OCI-LY7 (cell line): ENCODE measurements at regions not wholly inside any gene's neighbourhood (a gene's known extent, or its start where the extent isn't known, plus 50 kb on each side); places are given as distances from the start of the nearest gene placed in this dataset.

Experiments used
- CTCF ChIP-seq: fragments of 200-600 bp; sonication (generic); conservative IDR thresholded peaks from 2 replicates; pipeline ENCODE4 v1.5.1; 2014; ENCODE audit warnings: mild to moderate bottlenecking, antibody characterized with exemption, low read length, moderate library complexity, mixed read lengths
- EZH2phosphoT487 ChIP-seq: fragments of 200-600 bp; sonication (generic); IDR thresholded peaks from 2 replicates; pipeline ENCODE4 v1.6.1; 2018; ENCODE audit warnings: low read depth, borderline replicate concordance, mild to moderate bottlenecking, mixed run types, antibody characterized with exemption, low read length, moderate library complexity, mixed read lengths

- no peak for TF ChIP-seq EZH2phosphoT487
- TF ChIP-seq CTCF, result no peak
Observed at GRCh38 chr2:215548714-215549113, 112.8 kb upstream of the FN1 start.
